Neural crest cell (in vitro differentiated cells): ENCODE measurements at regions not wholly inside any gene's neighbourhood (a gene's known extent, or its start where the extent isn't known, plus 50 kb on each side); places are given as distances from the start of the nearest gene placed in this dataset.

Experiments used
- DNase-seq: peaks from one replicate; pipeline ENCODE4 v3.0.0; 2021; ENCODE audit warnings: low read depth, mixed read lengths, low spot score
- H3K27ac Mint-ChIP-seq: one replicate; pipeline ENCODE4 v1.8.0; 2021; ENCODE audit warnings: mild to moderate bottlenecking, mixed read lengths; ENCODE audit not compliant: unreplicated experiment
- H3K27me3 Mint-ChIP-seq: 2 replicates; pipeline ENCODE4 v1.8.0; 2021; ENCODE audit warnings: low read depth, mild to moderate bottlenecking, mixed read lengths
- H3K36me3 Mint-ChIP-seq: 2 replicates; pipeline ENCODE4 v1.8.0; 2021; ENCODE audit warnings: low read depth, mild to moderate bottlenecking, mixed read lengths
- H3K4me1 Mint-ChIP-seq: 2 replicates; pipeline ENCODE4 v1.8.0; 2021; ENCODE audit warnings: mixed read lengths
- H3K4me3 Mint-ChIP-seq: one replicate; pipeline ENCODE4 v1.8.0; 2021; ENCODE audit warnings: mild to moderate bottlenecking, mixed read lengths
- H3K9me3 Mint-ChIP-seq: 2 replicates; pipeline ENCODE4 v1.8.0; 2021; ENCODE audit warnings: mixed read lengths
- TF ChIP-seq, protein P1 (sequence below): fragments of 200-600 bp; sonication (generic); conservative IDR thresholded peaks from 2 replicates; pipeline ENCODE4 v1.5.0; 2021; ENCODE audit warnings: antibody characterized with exemption, mild to moderate bottlenecking

DNA sequence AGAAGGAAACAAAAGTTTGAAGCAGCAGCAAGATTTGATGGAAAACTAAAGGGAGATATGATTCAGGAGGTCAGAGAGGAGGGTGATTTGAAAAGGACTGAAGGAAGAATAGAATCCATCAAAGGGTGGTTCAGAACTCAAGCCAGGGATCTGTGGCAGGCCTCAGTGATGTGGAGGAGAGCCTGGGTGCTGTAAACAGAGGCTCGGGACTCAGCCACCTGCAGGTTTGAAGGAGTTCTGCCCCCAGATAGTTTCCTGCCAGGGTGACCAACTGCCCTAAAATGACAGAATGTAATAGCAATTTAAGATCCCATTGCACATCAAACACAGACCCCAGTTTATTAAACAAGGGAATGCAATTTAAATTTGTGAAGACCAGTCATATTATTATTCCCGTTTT is 204.0 kb upstream of the FAT1 start:
- no peak overlapping the region for H3K27ac Mint-ChIP-seq
- no peaks in the 10 kb centered on the region for H3K27me3 Mint-ChIP-seq
- no peak for DNase-seq
- no peak overlapping the region for H3K4me3 Mint-ChIP-seq
- peaks cover 12% of the 10 kb centered on the region for H3K4me1 Mint-ChIP-seq
- H3K36me3 Mint-ChIP-seq: peaks cover 4% of the 10 kb centered on the region
- TF ChIP-seq, protein P1, sequence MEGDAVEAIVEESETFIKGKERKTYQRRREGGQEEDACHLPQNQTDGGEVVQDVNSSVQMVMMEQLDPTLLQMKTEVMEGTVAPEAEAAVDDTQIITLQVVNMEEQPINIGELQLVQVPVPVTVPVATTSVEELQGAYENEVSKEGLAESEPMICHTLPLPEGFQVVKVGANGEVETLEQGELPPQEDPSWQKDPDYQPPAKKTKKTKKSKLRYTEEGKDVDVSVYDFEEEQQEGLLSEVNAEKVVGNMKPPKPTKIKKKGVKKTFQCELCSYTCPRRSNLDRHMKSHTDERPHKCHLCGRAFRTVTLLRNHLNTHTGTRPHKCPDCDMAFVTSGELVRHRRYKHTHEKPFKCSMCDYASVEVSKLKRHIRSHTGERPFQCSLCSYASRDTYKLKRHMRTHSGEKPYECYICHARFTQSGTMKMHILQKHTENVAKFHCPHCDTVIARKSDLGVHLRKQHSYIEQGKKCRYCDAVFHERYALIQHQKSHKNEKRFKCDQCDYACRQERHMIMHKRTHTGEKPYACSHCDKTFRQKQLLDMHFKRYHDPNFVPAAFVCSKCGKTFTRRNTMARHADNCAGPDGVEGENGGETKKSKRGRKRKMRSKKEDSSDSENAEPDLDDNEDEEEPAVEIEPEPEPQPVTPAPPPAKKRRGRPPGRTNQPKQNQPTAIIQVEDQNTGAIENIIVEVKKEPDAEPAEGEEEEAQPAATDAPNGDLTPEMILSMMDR: no peak
- H3K9me3 Mint-ChIP-seq: peaks cover 5% of the 10 kb centered on the region

DNA sequence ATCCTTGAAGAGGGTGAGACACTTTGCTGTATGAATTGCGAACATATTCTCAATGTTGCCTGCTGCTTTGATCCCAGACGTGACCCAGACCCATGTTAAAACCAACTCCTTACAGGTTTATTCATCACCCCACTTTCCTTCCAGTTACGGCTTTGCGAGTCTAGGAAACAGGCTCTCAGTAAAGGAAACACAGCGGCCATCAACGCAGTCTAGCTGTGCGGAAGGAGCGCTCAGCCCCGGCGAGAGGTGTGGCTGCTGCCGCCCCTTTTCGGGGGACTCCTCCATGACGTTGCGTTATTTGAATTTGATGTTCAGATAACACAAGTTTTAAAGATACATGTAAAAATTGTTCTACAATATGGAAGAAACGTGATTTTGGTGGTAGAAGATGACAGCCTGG is 206.4 kb upstream of the FAT1 start:
- Mint-ChIP-seq H3K27me3 (no peaks in the 10 kb centered on the region), H3K9me3 (peaks cover 5% of the 10 kb centered on the region), H3K4me1 (peaks cover 16% of the 10 kb centered on the region), H3K27ac (no peak overlapping the region), H3K4me3 (no peak overlapping the region), H3K36me3 (peaks cover 4% of the 10 kb centered on the region)
- TF ChIP-seq, protein P1: no peak
- DNase-seq: no peak

DNA sequence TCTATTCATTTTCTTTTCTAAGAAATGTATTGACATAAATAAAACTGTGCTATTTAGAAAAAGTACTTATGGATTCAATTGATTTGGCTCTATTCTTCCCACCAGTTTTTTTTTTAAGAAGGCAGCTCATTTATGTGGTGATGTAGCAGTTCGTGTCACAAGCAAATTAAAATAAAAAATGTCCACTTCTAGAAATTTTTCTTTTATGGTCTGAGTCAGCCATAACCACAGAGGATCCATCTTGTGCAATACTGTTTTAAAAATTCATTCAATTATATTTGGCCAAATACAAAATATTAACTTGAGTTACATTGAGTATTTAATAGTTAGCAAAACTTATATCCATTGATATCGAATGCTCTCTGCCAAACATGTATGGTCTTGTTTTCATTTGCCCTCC is 207.9 kb upstream of the FAT1 start:
- H3K4me1 Mint-ChIP-seq: peaks cover 16% of the 10 kb centered on the region
- TF ChIP-seq, protein P1: no peak

DNA sequence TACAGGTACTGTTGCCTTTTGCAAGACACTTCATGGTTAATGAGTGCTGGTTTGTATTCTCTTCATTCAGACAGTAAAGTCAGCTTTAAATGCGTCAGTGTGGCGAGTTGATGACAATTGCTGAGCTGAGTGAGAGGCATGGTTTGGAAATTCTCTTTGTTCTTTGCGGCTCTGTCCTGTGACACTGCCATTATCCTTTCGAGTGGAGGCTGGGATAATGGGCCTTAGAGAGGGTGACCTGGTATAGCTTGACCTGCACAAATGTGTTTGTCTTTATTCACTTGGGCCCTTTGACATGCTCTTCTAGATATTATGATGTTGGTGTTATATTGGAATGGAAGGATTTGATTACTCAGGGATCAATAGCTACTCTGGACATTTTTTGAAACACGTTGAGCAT is 208.5 kb upstream of the FAT1 start:
- TF ChIP-seq, protein P1: no peak
- H3K27me3 Mint-ChIP-seq: no peaks in the 10 kb centered on the region
- H3K4me1 Mint-ChIP-seq: peaks cover 16% of the 10 kb centered on the region
- H3K36me3 Mint-ChIP-seq: peaks cover 4% of the 10 kb centered on the region
- peaks cover 5% of the 10 kb centered on the region for H3K9me3 Mint-ChIP-seq
- H3K4me3 Mint-ChIP-seq: no peak overlapping the region
- no peak for DNase-seq
- H3K27ac Mint-ChIP-seq: peak overlapping the region; percentile 32

More for the DNA sequence above, 207.9 kb upstream of the FAT1 start:
- peaks cover 5% of the 10 kb centered on the region for H3K9me3 Mint-ChIP-seq
- H3K4me3 Mint-ChIP-seq: no peak overlapping the region
- peaks cover 4% of the 10 kb centered on the region for H3K36me3 Mint-ChIP-seq
- H3K27ac Mint-ChIP-seq: no peak overlapping the region
- no peaks in the 10 kb centered on the region for H3K27me3 Mint-ChIP-seq
- DNase-seq: no peak

DNA sequence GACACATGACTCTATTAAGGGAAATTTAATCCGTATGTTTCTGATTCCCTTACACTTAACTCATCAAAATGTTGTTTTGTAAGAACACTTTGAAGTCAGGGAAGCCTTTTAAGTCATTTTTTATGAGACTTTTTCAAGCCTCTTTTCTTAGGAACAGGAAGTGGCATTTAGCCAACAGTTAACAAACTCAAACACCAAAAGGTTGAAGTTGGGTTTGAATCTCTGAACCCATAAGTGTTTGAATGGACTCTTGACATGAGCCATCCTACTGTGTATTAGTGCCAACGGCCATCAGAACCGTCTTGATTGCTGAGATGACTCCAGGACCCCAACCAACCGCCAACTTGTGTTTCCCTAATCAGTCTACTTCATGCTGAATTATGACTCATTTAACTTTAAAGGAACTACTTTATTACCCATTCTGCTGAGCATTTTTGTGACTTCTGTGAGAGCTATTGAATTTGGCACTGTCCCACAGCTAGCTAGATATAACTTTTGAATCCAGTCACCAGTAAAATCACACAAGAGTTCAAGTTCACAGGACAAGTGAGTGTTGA is 209.1 kb upstream of the FAT1 start:
- Mint-ChIP-seq H3K27me3 (no peaks in the 10 kb centered on the region), H3K36me3 (peaks cover 4% of the 10 kb centered on the region), H3K9me3 (peaks cover 5% of the 10 kb centered on the region), H3K27ac (no peak overlapping the region), H3K4me3 (no peak overlapping the region), H3K4me1 (peaks cover 16% of the 10 kb centered on the region)
- no peak for DNase-seq
- TF ChIP-seq, protein P1: no peak

DNA sequence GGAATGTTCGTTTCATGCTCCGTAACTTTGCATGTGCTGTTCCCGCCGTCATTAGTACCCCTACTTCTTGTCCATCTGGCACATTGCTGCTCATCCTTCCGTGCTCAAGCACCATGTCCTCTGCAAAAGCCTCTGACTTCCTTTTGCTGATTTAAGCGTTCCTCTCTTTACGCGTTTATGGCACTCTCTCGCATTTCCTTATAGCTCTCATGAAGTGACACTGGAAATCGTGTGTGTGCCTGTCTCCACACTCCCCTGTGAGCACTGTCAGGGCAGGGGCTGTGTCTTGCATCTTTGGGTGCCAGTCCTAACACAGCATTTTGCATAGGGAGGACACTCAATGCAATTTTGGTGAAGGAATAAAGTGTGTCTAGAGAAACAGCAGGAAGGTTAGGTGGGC is 210.6 kb upstream of the FAT1 start:
- no peak for DNase-seq
- peaks cover 4% of the 10 kb centered on the region for H3K36me3 Mint-ChIP-seq
- no peaks in the 10 kb centered on the region for H3K27me3 Mint-ChIP-seq
- TF ChIP-seq, protein P1: no peak
- H3K27ac Mint-ChIP-seq: peak overlapping the region; percentile 46
- peaks cover 5% of the 10 kb centered on the region for H3K9me3 Mint-ChIP-seq
- no peak overlapping the region for H3K4me3 Mint-ChIP-seq
- H3K4me1 Mint-ChIP-seq: peaks cover 20% of the 10 kb centered on the region
